Activated CD8-positive, alpha-beta memory T cell treated with anti-CD3 and anti-CD28 coated beads, Interleukin-2, amount 50 U/mL, for 24 hours (primary cell): ENCODE measurements at regions not wholly inside any gene's neighbourhood (a gene's known extent, or its start where the extent isn't known, plus 50 kb on each side); places are given as distances from the start of the nearest gene placed in this dataset.

ENCODE experiments used
- DNase-seq: peaks from one replicate; pipeline ENCODE4 v3.0.0-alpha.2; 2020; ENCODE audit errors: extremely low read depth

- no peak for DNase-seq
Observed at GRCh38 chr1:108050911-108051629, 86.1 kb upstream of the VAV3 start.

GRCh38 chr1:108050158-108050557 is 85.2 kb upstream of the VAV3 start:
- no peak for DNase-seq

- no peak for DNase-seq
Observed at GRCh38 chr1:108049178-108049819, 84.3 kb upstream of the VAV3 start.

- no peak for DNase-seq
Observed at GRCh38 chr1:108048301-108049177, 83.6 kb upstream of the VAV3 start.

GRCh38 chr1:108047085-108047484 is 82.1 kb upstream of the VAV3 start:
- DNase-seq: no peak

- no peak for DNase-seq
Observed at GRCh38 chr1:108046026-108046425, 81.0 kb upstream of the VAV3 start.

- no peak for DNase-seq
Observed at GRCh38 chr1:108045460-108045859, 80.5 kb upstream of the VAV3 start.

GRCh38 chr1:108044318-108044717 is 79.3 kb upstream of the VAV3 start:
- no peak for DNase-seq

GRCh38 chr1:108043707-108044106 is 78.7 kb upstream of the VAV3 start:
- DNase-seq: no peak

GRCh38 chr1:108042610-108043009 is 77.6 kb upstream of the VAV3 start:
- DNase-seq: no peak

- DNase-seq: no peak
Observed at GRCh38 chr1:108041360-108042142, 76.6 kb upstream of the VAV3 start.

- DNase-seq: no peak
Observed at GRCh38 chr1:108038653-108039236, 73.8 kb upstream of the VAV3 start.

- DNase-seq: no peak
Observed at GRCh38 chr1:108036796-108037562, 72.0 kb upstream of the VAV3 start.

- DNase-seq: no peak
Observed at GRCh38 chr1:108034396-108034795, 69.4 kb upstream of the VAV3 start.

- no peak for DNase-seq
Observed at GRCh38 chr1:108033550-108033951, 68.6 kb upstream of the VAV3 start.

GRCh38 chr1:108028841-108029388 is 63.9 kb upstream of the VAV3 start:
- no peak for DNase-seq

GRCh38 chr1:108027389-108027788 is 62.4 kb upstream of the VAV3 start:
- DNase-seq: no peak

- DNase-seq: no peak
Observed at GRCh38 chr1:108017698-108018097, 52.7 kb upstream of the VAV3 start.

GRCh38 chr1:108016451-108016920 is 51.5 kb upstream of the VAV3 start:
- no peak for DNase-seq
